Panc1 (cell line): ENCODE measurements at regions not wholly inside any gene's neighbourhood (a gene's known extent, or its start where the extent isn't known, plus 50 kb on each side); places are given as distances from the start of the nearest gene placed in this dataset.

Experiments
- ATAC-seq: fragments of 200-7000 bp; cut with Tn5 transposase; 2 replicates; pipeline ENCODE4 v1.9.1; 2020; ENCODE audit warnings: mild to moderate bottlenecking, moderate library complexity
- BruUV-seq: library from RNA; stranded (reverse); fragments of 400-500 nt; replicated peaks from 2 replicates; lab custom pipeline; 2021; lab: Mats Ljungman, UMichigan
- CTCF ChIA-PET: fragments of 300-600 bp; sonication (Branson Sonifier 250); formaldehyde crosslinking; loops from one replicate; lab custom pipeline; 2022; ENCODE audit warnings: antibody characterized with exemption; lab: Charles Lee
- POLR2A ChIA-PET: fragments of 300-600 bp; sonication (Branson Sonifier 250); formaldehyde crosslinking; loops from one replicate; lab custom pipeline; 2022; ENCODE audit warnings: antibody characterized with exemption; lab: Charles Lee
- DNase-seq: peaks from one replicate; pipeline ENCODE4 v3.0.0-alpha.2; 2010; ENCODE audit warnings: low read depth, low spot score
- H3K27ac ChIP-seq: 2 replicates; pipeline ENCODE4 v1.5.1; 2011; ENCODE audit warnings: mild to moderate bottlenecking, low read length, inconsistent platforms
- H3K27me3 ChIP-seq: fragments of 200-500 bp; sonication (Bioruptor generic); 2 replicates; pipeline ENCODE4 v1.6.0; 2014; ENCODE audit warnings: low read length, inconsistent platforms; ENCODE audit not compliant: control insufficient read depth, insufficient read depth
- H3K36me3 ChIP-seq: fragments of 200-500 bp; sonication (Bioruptor generic); 2 replicates; pipeline ENCODE4 v1.5.1; 2014; ENCODE audit warnings: inconsistent platforms, mild to moderate bottlenecking, low read length, moderate library complexity; ENCODE audit not compliant: control insufficient read depth, insufficient read depth
- H3K4me1 ChIP-seq: 2 replicates; pipeline ENCODE4 v1.5.1; 2011; ENCODE audit warnings: inconsistent platforms, mild to moderate bottlenecking, low read length, moderate library complexity; ENCODE audit not compliant: control insufficient read depth, insufficient read depth
- H3K4me3 ChIP-seq, 2 experiments: 2 replicates each; pipeline ENCODE4 v1.5.1; 2011 to 2012; ENCODE audit warnings: low read depth in 2 of 2, low read length in 2 of 2, mild to moderate bottlenecking in 2 of 2, inconsistent platforms in 1 of 2, moderate library complexity in 1 of 2
- H3K9me3 ChIP-seq: fragments of 200-500 bp; sonication (Bioruptor generic); 2 replicates; pipeline ENCODE4 v1.5.1; 2014; ENCODE audit warnings: low read depth, mild to moderate bottlenecking, inconsistent platforms, low read length, moderate library complexity; ENCODE audit not compliant: control insufficient read depth, insufficient read depth
- POLR2AphosphoS5 ChIP-seq: IDR thresholded peaks from 2 replicates; pipeline ENCODE4 v1.6.1; 2012; ENCODE audit warnings: mild to moderate bottlenecking, low read depth, low read length, moderate library complexity
- REST ChIP-seq, 2 experiments: IDR thresholded peaks; 2 replicates each; pipeline ENCODE4 v1.6.1; 2011 to 2012; ENCODE audit warnings: low read depth in 2 of 2, control low read depth in 1 of 2, low read length in 1 of 2, mild to moderate bottlenecking in 1 of 2, moderate library complexity in 1 of 2; ENCODE audit not compliant: insufficient read depth in 1 of 2
- SIN3A ChIP-seq: IDR thresholded peaks from 2 replicates; pipeline ENCODE4 v1.6.1; 2012; ENCODE audit warnings: low read depth, mild to moderate bottlenecking, low read length, moderate library complexity, borderline replicate concordance; ENCODE audit not compliant: insufficient read depth
- TCF7L2 ChIP-seq: IDR thresholded peaks from 2 replicates; pipeline ENCODE4 v1.6.1; 2011; ENCODE audit warnings: mild to moderate bottlenecking, low read depth, low read length, inconsistent platforms
- in situ Hi-C: cut with HindIII; loops from 2 replicates; pipeline ENCODE4 v1.10.0; 2016; ENCODE audit warnings: low sequenced_read_pairs, low pct_unique_long_range_greater_than_20kb
- intact Hi-C: fragments of 100-400 bp; cut with micrococcal nuclease; formaldehyde crosslinking; loops from one replicate; pipeline ENCODE4 v1.10.0; 2022; ENCODE audit not compliant: unreplicated experiment
- TF ChIP-seq, protein P1 (sequence below): fragments of 450-650 bp; IDR thresholded peaks from 2 replicates; pipeline ENCODE4 v1.5.1; 2017; ENCODE audit warnings: mild to moderate bottlenecking

DNA sequence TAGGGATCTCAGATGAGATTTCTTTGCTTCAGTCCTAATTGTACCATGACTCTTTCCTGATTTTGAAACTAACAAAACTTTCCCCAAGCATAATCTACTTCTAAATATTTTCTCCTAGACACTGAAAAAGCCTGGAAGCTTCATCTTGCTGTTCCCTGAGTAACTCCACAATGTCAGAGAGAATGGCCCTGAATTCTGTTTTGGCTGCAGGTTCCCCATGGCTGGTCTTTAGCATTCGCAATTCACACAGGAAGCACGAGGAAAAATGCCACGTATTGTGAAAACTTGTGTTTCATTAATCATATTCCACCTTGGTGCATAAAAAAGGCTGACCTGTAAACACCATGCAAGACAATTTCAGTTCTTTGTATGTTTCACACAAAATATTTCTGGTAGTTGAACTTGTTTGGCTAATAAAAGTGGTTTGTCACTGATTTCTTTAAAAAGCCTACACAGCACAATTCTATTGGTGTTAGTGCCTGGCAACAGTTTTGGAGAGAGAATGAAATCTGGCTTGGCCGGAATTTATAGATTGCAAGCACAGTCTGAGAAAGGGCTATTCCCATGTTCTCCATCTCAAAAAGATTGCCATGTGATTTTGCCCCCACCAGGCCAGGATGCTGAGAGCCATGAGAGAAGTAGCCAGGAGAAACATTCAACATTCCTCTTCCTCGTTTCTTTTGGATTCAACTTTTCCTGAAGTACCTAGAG, 367.1 kb downstream of the NDFIP2 start:
- DNase-seq (no peak), ATAC-seq (no peak)
- intact Hi-C loops, result no loop called here
- POLR2A ChIA-PET, result no interaction called here
- Histone ChIP-seq H3K4me1 (no peaks in the 10 kb centered on the region), H3K9me3 (no peaks in the 10 kb centered on the region), H3K27ac (no peak overlapping the region), H3K4me3 (no peak overlapping the region), H3K27me3 (no peaks in the 10 kb centered on the region), H3K36me3 (no peaks in the 10 kb centered on the region)
- no peak for TF ChIP-seq REST (IDR thresholded peaks at IDR 0.05; ENCODE audit: insufficient read depth in 1 of 2, low read depth in 2 of 2, low read length in 1 of 2)
- no peak for TF ChIP-seq POLR2AphosphoS5
- no peak for TF ChIP-seq TCF7L2
- TF ChIP-seq, protein P1, sequence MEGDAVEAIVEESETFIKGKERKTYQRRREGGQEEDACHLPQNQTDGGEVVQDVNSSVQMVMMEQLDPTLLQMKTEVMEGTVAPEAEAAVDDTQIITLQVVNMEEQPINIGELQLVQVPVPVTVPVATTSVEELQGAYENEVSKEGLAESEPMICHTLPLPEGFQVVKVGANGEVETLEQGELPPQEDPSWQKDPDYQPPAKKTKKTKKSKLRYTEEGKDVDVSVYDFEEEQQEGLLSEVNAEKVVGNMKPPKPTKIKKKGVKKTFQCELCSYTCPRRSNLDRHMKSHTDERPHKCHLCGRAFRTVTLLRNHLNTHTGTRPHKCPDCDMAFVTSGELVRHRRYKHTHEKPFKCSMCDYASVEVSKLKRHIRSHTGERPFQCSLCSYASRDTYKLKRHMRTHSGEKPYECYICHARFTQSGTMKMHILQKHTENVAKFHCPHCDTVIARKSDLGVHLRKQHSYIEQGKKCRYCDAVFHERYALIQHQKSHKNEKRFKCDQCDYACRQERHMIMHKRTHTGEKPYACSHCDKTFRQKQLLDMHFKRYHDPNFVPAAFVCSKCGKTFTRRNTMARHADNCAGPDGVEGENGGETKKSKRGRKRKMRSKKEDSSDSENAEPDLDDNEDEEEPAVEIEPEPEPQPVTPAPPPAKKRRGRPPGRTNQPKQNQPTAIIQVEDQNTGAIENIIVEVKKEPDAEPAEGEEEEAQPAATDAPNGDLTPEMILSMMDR, result no peak
- TF ChIP-seq SIN3A, result no peak
- CTCF ChIA-PET, result no interaction called here
- in situ Hi-C loops, result no loop called here
- no TSS peak for BruUV-seq

DNA sequence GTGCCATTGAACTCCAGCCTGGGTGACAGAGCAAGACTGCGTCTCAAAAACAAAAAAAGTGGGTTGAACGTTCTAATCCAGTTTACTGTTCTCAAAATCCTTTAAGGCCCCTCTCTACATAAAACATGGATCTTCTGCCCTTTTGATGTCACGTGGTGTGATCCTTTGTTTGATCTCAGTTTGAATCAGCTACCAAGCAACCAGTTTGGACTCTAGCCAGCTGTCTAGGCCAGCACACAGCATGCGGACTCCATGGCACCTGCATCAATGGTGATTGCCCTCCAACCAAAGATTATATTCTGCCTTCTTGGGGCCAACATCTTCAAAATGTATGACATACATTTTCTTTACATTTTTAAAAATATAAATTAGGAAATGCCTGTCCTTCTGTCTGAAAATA, 365.4 kb downstream of the NDFIP2 start:
- Histone ChIP-seq H3K36me3 (no peaks in the 10 kb centered on the region), H3K27ac (no peak overlapping the region), H3K4me3 (no peak overlapping the region), H3K4me1 (no peaks in the 10 kb centered on the region), H3K9me3 (no peaks in the 10 kb centered on the region), H3K27me3 (no peaks in the 10 kb centered on the region)
- ChIA-PET CTCF (no interaction called here), POLR2A (no interaction called here)
- in situ Hi-C loops (no loop called here), intact Hi-C loops (no loop called here)
- DNase-seq, result no peak
- no peak for TF ChIP-seq SIN3A
- no peak for TF ChIP-seq TCF7L2
- TF ChIP-seq, protein P1, result no peak
- TF ChIP-seq REST (IDR thresholded peaks at IDR 0.05; ENCODE audit: insufficient read depth in 1 of 2, low read depth in 2 of 2, low read length in 1 of 2), result no peak
- no peak for TF ChIP-seq POLR2AphosphoS5
- ATAC-seq, result no peak
- no TSS peak for BruUV-seq
